Endodermal cell (in vitro differentiated cells): ENCODE measurements at regions not wholly inside any gene's neighbourhood (a gene's known extent, or its start where the extent isn't known, plus 50 kb on each side); places are given as distances from the start of the nearest gene placed in this dataset.
A peak's percentile ranks its signal among the peaks of the same experiment; 100 is the strongest.

Experiments used
- DNase-seq: peaks from one replicate; pipeline ENCODE4 v3.0.0-alpha.2; 2017
- H3K27ac ChIP-seq: 2 replicates; pipeline ENCODE4 v1.5.1; 2013; ENCODE audit warnings: mild to moderate bottlenecking, low read depth, low read length, moderate library complexity
- H3K27me3 ChIP-seq: 2 replicates; pipeline ENCODE4 v1.6.1; 2013; ENCODE audit warnings: mild to moderate bottlenecking, low read length, moderate library complexity; ENCODE audit not compliant: insufficient read depth, control insufficient read depth, poor library complexity, severe bottlenecking
- H3K36me3 ChIP-seq: 2 replicates; pipeline ENCODE4 v1.7.0; 2013; ENCODE audit warnings: mild to moderate bottlenecking, low read length, moderate library complexity; ENCODE audit not compliant: control insufficient read depth, insufficient read depth
- H3K4me1 ChIP-seq: one replicate; pipeline ENCODE4 v1.7.0; 2013; ENCODE audit warnings: low read length; ENCODE audit not compliant: control insufficient read depth, insufficient read depth
- H3K4me3 ChIP-seq: 2 replicates; pipeline ENCODE4 v1.5.1; 2013; ENCODE audit warnings: mild to moderate bottlenecking, low read length, moderate library complexity
- H3K9ac ChIP-seq: 2 replicates; pipeline ENCODE4 v1.6.1; 2013; ENCODE audit warnings: mild to moderate bottlenecking, low read length, moderate library complexity; ENCODE audit not compliant: poor library complexity, severe bottlenecking; ENCODE audit errors: extremely low read depth
- H3K9me3 ChIP-seq: 2 replicates; pipeline ENCODE4 v1.6.1; 2013; ENCODE audit warnings: mild to moderate bottlenecking, low read length, moderate library complexity; ENCODE audit not compliant: control insufficient read depth
- H3K27ac Mint-ChIP-seq: 2 replicates; pipeline ENCODE4 v1.8.0; 2020; ENCODE audit warnings: mixed read lengths
- H3K27me3 Mint-ChIP-seq: 2 replicates; pipeline ENCODE4 v1.8.0; 2021; ENCODE audit warnings: mild to moderate bottlenecking, mixed read lengths; ENCODE audit not compliant: insufficient read depth
- H3K36me3 Mint-ChIP-seq: 2 replicates; pipeline ENCODE4 v1.8.0; 2020; ENCODE audit warnings: low read depth, mixed read lengths
- H3K4me1 Mint-ChIP-seq: 2 replicates; pipeline ENCODE4 v1.8.0; 2020; ENCODE audit warnings: mixed read lengths
- H3K4me3 Mint-ChIP-seq: 2 replicates; pipeline ENCODE4 v1.8.0; 2020; ENCODE audit warnings: mild to moderate bottlenecking, moderate library complexity, mixed read lengths
- H3K9me3 Mint-ChIP-seq: 2 replicates; pipeline ENCODE4 v1.8.0; 2020; ENCODE audit warnings: mild to moderate bottlenecking, mixed read lengths
- WGBS, 2 experiments: methylation state at CpG; one replicate each; pipeline versions ENCODE4 v1.1.5 to v1.1.7; 2013; ENCODE audit warnings: missing lambda C conversion rate in 2 of 2, mixed read lengths in 1 of 2; ENCODE audit not compliant: insufficient coverage in 1 of 2, insufficient read length in 1 of 2; 5-methylcytosine and 5-hydroxymethylcytosine counted together
- TF ChIP-seq, protein P1 (sequence below): fragments of 200-600 bp; sonication (generic); conservative IDR thresholded peaks from 2 replicates; pipeline ENCODE4 v1.5.0; 2021; ENCODE audit warnings: antibody characterized with exemption, mild to moderate bottlenecking

DNA sequence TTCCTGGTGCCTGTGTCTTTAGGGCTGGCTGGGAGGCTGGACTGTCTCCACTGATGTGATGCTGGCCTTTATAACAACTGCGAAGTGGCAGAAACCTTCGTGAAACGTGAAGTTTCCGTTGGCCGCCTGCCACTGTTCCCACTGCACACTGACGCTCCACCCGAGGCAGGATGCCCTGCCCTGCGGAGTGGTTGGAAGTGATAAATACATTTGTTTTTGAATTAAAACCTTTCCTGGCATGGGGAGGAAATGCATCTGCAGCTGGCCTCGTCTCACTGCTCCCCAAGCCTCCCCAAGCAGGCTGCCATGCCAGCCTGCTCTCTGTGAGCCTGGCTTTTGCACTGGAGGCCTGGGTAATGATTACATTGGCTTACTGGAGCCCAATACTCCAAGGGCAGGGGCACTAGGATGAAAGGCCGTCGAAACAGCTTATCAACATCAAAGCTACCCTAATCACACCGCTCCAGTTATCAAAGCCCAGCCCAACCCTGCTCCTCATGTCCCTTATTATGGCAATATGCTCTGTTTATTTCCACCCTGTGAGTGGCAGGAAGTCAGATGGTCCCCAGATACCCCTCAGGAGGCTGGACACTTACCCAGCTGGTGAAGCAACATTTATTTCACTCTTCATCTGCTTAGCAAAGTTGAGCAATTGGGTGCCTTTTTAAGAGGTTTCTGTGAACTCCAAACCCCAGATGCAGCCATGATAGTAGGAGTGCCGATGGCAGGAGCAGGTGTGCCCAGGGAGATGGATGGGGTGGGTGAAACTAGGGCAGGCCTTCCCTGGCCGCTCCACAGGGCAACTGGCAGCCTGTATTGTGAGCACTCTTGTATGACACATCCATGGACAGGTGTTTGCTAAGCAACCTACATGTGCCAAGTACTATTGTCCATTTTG lies 97.4 kb upstream of the ITGA6 start:
- no peaks in the 10 kb centered on the region for H3K4me1 ChIP-seq
- H3K9me3 ChIP-seq = no peaks in the 10 kb centered on the region
- Mint-ChIP-seq H3K4me3 (no peak overlapping the region), H3K27me3 (peaks cover 34% of the 10 kb centered on the region), H3K9me3 (no peaks in the 10 kb centered on the region), H3K27ac (no peak overlapping the region), H3K36me3 (no peaks in the 10 kb centered on the region), H3K4me1 (peaks cover 7% of the 10 kb centered on the region)
- peaks cover 6% of the 10 kb centered on the region for H3K27me3 ChIP-seq
- no peaks in the 10 kb centered on the region for H3K36me3 ChIP-seq
- peak; percentile 37 for DNase-seq
- WGBS, 2 experiments = 78 to 85% methylated on average over 10 to 14 of the region's 14 CpGs
- TF ChIP-seq, protein P1, sequence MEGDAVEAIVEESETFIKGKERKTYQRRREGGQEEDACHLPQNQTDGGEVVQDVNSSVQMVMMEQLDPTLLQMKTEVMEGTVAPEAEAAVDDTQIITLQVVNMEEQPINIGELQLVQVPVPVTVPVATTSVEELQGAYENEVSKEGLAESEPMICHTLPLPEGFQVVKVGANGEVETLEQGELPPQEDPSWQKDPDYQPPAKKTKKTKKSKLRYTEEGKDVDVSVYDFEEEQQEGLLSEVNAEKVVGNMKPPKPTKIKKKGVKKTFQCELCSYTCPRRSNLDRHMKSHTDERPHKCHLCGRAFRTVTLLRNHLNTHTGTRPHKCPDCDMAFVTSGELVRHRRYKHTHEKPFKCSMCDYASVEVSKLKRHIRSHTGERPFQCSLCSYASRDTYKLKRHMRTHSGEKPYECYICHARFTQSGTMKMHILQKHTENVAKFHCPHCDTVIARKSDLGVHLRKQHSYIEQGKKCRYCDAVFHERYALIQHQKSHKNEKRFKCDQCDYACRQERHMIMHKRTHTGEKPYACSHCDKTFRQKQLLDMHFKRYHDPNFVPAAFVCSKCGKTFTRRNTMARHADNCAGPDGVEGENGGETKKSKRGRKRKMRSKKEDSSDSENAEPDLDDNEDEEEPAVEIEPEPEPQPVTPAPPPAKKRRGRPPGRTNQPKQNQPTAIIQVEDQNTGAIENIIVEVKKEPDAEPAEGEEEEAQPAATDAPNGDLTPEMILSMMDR = no peak
- no peak overlapping the region for H3K4me3 ChIP-seq
- H3K27ac ChIP-seq = no peak overlapping the region
- H3K9ac ChIP-seq = no peak overlapping the region

DNA sequence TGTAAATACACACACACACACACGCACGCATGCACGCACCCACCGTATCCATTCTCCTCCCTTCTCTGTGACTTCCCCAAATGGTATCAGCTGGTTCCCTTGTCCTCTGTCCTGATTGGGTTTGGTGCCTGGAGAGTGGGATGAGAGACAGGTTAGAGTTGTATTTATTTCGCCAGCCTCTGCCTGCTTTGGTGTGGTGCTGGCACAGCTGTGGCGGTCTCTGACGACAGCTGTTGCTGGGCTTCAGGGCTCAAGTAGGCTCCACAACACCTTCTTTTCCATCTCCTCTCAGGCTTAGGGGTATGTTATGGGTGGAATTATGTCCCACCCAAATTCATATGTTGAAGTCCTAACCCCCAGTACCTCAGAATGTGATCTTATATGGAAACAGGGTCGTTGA lies 94.9 kb upstream of the ITGA6 start:
- no peaks in the 10 kb centered on the region for H3K9me3 Mint-ChIP-seq

DNA sequence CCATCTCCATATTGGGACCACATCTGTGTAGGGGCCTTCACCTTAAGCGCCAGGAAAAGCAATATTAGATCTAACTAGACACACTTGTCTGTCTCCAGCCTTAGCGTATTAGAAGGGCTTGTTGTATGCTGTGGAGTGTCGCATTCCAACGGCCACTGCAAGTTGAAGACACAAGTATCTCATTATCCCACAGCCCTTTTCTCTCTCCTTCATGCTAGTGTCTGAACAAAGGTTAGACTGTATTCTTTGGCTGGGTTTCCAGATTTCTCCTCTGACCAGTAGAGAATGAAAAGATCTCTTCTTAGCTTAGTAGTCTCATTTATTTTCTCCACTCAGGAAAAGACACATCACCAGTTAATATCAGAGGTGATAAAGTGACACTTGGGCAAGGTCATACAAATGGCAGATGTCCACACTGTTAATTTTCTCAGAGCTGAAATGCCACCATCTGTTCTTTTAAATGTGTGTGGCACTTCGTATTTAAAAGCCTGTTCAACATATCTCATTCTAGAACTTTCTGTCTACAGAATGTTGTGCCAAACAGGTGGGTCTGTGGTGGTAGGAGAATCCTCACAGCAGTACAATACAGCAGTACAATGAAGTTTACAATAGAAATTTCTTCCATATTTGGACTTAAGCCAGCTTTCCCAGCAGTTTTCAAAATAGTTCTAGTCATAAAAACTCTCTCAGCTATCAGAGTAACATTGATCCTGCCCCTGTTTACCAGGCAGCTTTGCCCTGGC lies 94.0 kb upstream of the ITGA6 start:
- H3K9ac ChIP-seq = no peak overlapping the region
- DNase-seq = peak; percentile 15
- no peaks in the 10 kb centered on the region for H3K36me3 ChIP-seq
- Mint-ChIP-seq H3K36me3 (no peaks in the 10 kb centered on the region), H3K27ac (no peak overlapping the region), H3K27me3 (peaks cover 52% of the 10 kb centered on the region), H3K4me3 (no peak overlapping the region), H3K4me1 (peaks cover 14% of the 10 kb centered on the region), H3K9me3 (no peaks in the 10 kb centered on the region)
- no peaks in the 10 kb centered on the region for H3K9me3 ChIP-seq
- peak overlapping the region; percentile 5 for H3K27ac ChIP-seq
- TF ChIP-seq, protein P1 = no peak
- no peak overlapping the region for H3K4me3 ChIP-seq
- H3K4me1 ChIP-seq = peaks cover 5% of the 10 kb centered on the region
- peaks cover 6% of the 10 kb centered on the region for H3K27me3 ChIP-seq
- WGBS, 2 experiments = 92 to 100% methylated on average over 1 to 5 of the region's 5 CpGs

More for the DNA sequence above, 94.9 kb upstream of the ITGA6 start:
- H3K9me3 ChIP-seq = no peaks in the 10 kb centered on the region
- no peak overlapping the region for H3K27ac ChIP-seq
- H3K36me3 Mint-ChIP-seq = no peaks in the 10 kb centered on the region
- H3K4me3 ChIP-seq = no peak overlapping the region
- peak; percentile 24 for DNase-seq
- H3K9ac ChIP-seq = no peak overlapping the region
- WGBS, 2 experiments = 74 to 76% methylated on average over 4 to 8 of the region's 8 CpGs
- peaks cover 14% of the 10 kb centered on the region for H3K4me1 Mint-ChIP-seq
- H3K27me3 Mint-ChIP-seq = peaks cover 49% of the 10 kb centered on the region
- TF ChIP-seq, protein P1 = no peak
- peaks cover 5% of the 10 kb centered on the region for H3K4me1 ChIP-seq
- no peak overlapping the region for H3K27ac Mint-ChIP-seq
- H3K4me3 Mint-ChIP-seq = no peak overlapping the region
- H3K27me3 ChIP-seq = peaks cover 6% of the 10 kb centered on the region
- H3K36me3 ChIP-seq = no peaks in the 10 kb centered on the region
